Glutamatergic neuron (in vitro differentiated cells): ENCODE measurements at regions not wholly inside any gene's neighbourhood (a gene's known extent, or its start where the extent isn't known, plus 50 kb on each side); places are given as distances from the start of the nearest gene placed in this dataset.
A peak's percentile ranks its signal among the peaks of the same experiment; 100 is the strongest.

Experiments
- DNase-seq: peaks from one replicate; pipeline ENCODE4 v3.0.0; 2022
- H3K27ac Mint-ChIP-seq: one replicate; pipeline ENCODE4 v1.8.0; 2020; ENCODE audit warnings: mild to moderate bottlenecking, mixed read lengths, inconsistent platforms; ENCODE audit not compliant: unreplicated experiment
- H3K27me3 Mint-ChIP-seq: one replicate; pipeline ENCODE4 v1.8.0; 2020; ENCODE audit warnings: mild to moderate bottlenecking, moderate library complexity, mixed read lengths, inconsistent platforms; ENCODE audit not compliant: unreplicated experiment
- H3K36me3 Mint-ChIP-seq: one replicate; pipeline ENCODE4 v1.8.0; 2020; ENCODE audit warnings: mild to moderate bottlenecking, mixed read lengths, inconsistent platforms; ENCODE audit not compliant: unreplicated experiment
- H3K4me1 Mint-ChIP-seq: one replicate; pipeline ENCODE4 v1.8.0; 2020; ENCODE audit warnings: mild to moderate bottlenecking, low read depth, mixed read lengths, inconsistent platforms; ENCODE audit not compliant: unreplicated experiment
- H3K4me3 Mint-ChIP-seq: one replicate; pipeline ENCODE4 v1.8.0; 2020; ENCODE audit warnings: mild to moderate bottlenecking, mixed read lengths, inconsistent platforms; ENCODE audit not compliant: unreplicated experiment
- H3K9me3 Mint-ChIP-seq: one replicate; pipeline ENCODE4 v1.8.0; 2020; ENCODE audit warnings: mild to moderate bottlenecking, moderate library complexity, mixed read lengths, inconsistent platforms; ENCODE audit not compliant: unreplicated experiment
- CTCF ChIP-seq: fragments of 200-600 bp; sonication (generic); IDR thresholded peaks from one replicate; pipeline ENCODE4 v1.5.0; 2021; ENCODE audit not compliant: partially characterized antibody, unreplicated experiment

DNA sequence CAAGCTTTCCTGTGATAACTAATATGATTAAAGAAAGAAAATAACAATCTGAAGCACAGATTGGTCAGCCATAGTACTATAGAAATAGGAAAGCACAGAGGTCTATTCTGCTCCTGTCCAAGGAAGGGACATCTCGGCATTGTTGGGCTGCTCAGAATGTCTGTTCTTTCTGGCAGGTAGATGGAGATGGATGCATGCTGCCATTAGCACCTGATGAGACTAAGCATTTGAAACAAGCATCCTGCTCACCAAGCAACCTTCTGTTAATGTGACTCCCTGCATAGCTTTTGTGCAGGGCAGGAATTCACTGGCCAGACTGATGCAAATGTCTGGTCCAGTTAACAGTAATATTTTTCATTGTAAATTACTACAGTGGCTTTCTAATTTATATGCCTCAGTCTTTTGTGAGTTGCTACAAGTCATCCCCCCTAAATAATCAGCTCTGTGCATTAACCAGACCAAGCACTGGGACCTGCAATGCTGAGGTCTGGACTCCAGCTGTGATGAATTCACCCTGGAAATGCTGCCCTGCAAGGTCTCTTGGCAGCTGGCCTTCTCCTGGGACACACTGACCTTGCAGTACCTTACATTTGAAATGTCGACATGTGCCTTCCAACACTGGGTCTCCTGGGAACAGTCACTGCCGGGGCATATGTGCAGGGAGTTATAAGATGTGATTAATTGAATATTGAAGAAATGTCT is 1123.7 kb downstream of the IGSF11 start:
- H3K27ac Mint-ChIP-seq: peak overlapping the region; percentile 95
- H3K36me3 Mint-ChIP-seq: no peaks in the 10 kb centered on the region
- TF ChIP-seq CTCF: no peak
- H3K4me1 Mint-ChIP-seq: peaks cover 36% of the 10 kb centered on the region
- H3K27me3 Mint-ChIP-seq: peaks cover 5% of the 10 kb centered on the region
- peak overlapping the region; percentile 70 for H3K4me3 Mint-ChIP-seq
- peak; percentile 44 for DNase-seq
- H3K9me3 Mint-ChIP-seq: peaks cover 5% of the 10 kb centered on the region

GRCh38 chr3:117912352-117912751 is 1122.3 kb downstream of the IGSF11 start:
- no peak for TF ChIP-seq CTCF
- Mint-ChIP-seq H3K9me3 (peaks cover 5% of the 10 kb centered on the region), H3K36me3 (no peaks in the 10 kb centered on the region), H3K4me3 (no peak overlapping the region), H3K27me3 (peaks cover 5% of the 10 kb centered on the region), H3K4me1 (peaks cover 42% of the 10 kb centered on the region), H3K27ac (no peak overlapping the region)
- DNase-seq: no peak

DNA sequence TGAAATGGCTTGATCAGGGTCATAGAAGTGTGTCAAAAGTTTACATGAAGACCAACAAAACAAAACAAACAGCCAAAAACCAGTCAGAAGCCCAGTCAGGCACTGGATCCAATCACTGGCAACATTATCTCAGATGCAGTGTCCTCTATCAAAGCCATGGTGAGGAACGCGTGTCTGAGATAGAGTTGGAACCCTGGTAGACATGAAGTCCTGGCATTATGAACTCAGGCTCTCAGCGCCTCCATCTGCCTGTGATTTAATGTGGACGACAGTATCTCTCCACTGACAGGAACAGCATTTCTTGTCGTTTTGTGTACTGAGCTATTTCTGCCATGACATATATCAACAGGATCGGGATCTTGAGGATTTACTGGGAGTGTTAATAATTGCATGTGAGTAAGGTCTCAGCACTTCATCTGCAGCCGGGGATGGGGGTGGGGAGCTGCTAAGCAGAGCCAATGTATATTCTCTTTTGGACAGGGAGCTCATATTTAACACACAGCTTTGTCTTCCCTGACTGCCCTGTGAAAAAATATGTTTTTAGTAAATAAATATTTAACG is 1120.0 kb downstream of the IGSF11 start:
- Mint-ChIP-seq H3K27ac (peak overlapping the region; percentile 24), H3K4me3 (no peak overlapping the region), H3K4me1 (peaks cover 46% of the 10 kb centered on the region), H3K27me3 (peaks cover 5% of the 10 kb centered on the region), H3K9me3 (peaks cover 5% of the 10 kb centered on the region), H3K36me3 (no peaks in the 10 kb centered on the region)
- DNase-seq: peak; percentile 24
- TF ChIP-seq CTCF: no peak

GRCh38 chr3:117916839-117917238 is 1117.8 kb downstream of the IGSF11 start:
- no peak for DNase-seq
- peaks cover 51% of the 10 kb centered on the region for H3K4me1 Mint-ChIP-seq
- H3K27me3 Mint-ChIP-seq: no peaks in the 10 kb centered on the region
- H3K27ac Mint-ChIP-seq: no peak overlapping the region
- H3K4me3 Mint-ChIP-seq: no peak overlapping the region
- H3K36me3 Mint-ChIP-seq: no peaks in the 10 kb centered on the region
- no peak for TF ChIP-seq CTCF
- H3K9me3 Mint-ChIP-seq: peaks cover 2% of the 10 kb centered on the region

- DNase-seq: no peak
- H3K4me1 Mint-ChIP-seq: peaks cover 51% of the 10 kb centered on the region
- no peaks in the 10 kb centered on the region for H3K36me3 Mint-ChIP-seq
- H3K27me3 Mint-ChIP-seq: no peaks in the 10 kb centered on the region
- H3K9me3 Mint-ChIP-seq: peaks cover 2% of the 10 kb centered on the region
- TF ChIP-seq CTCF: no peak
- H3K4me3 Mint-ChIP-seq: no peak overlapping the region
- H3K27ac Mint-ChIP-seq: peak overlapping the region; percentile 60
Observed at GRCh38 chr3:117919621-117920020, 1115.0 kb downstream of the IGSF11 start.
